HL-60 (cell line): ENCODE measurements at regions not wholly inside any gene's neighbourhood (a gene's known extent, or its start where the extent isn't known, plus 50 kb on each side); places are given as distances from the start of the nearest gene placed in this dataset.

Experiments
- GABPA ChIP-seq: IDR thresholded peaks from 2 replicates; pipeline ENCODE4 v1.6.1; 2012; ENCODE audit warnings: low read depth
- TF ChIP-seq, protein P1 (sequence below): IDR thresholded peaks from one replicate; pipeline ENCODE4 v1.5.1; 2011; ENCODE audit warnings: low read length, control low read depth, inconsistent platforms; ENCODE audit not compliant: insufficient read depth

DNA sequence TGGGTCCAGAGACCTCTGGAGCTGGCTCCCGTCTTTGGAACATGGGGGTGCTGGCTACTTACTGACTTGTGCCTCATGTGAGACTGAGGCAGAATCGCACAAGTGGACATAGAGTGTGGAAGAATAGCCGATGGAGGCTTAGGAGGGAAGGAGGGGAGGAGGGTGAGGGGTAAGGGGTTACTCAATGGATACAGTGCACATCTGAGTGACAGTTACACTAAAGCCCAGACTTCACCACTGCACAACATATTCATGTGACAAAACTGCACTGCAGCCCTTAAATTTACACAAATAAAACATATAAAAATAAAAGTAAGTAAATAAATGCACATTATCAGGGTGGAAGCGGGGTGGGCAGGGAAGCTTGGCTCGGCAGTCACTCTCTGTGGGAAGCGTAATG is 197.7 kb upstream of the RAB4A start:
- TF ChIP-seq, protein P1, sequence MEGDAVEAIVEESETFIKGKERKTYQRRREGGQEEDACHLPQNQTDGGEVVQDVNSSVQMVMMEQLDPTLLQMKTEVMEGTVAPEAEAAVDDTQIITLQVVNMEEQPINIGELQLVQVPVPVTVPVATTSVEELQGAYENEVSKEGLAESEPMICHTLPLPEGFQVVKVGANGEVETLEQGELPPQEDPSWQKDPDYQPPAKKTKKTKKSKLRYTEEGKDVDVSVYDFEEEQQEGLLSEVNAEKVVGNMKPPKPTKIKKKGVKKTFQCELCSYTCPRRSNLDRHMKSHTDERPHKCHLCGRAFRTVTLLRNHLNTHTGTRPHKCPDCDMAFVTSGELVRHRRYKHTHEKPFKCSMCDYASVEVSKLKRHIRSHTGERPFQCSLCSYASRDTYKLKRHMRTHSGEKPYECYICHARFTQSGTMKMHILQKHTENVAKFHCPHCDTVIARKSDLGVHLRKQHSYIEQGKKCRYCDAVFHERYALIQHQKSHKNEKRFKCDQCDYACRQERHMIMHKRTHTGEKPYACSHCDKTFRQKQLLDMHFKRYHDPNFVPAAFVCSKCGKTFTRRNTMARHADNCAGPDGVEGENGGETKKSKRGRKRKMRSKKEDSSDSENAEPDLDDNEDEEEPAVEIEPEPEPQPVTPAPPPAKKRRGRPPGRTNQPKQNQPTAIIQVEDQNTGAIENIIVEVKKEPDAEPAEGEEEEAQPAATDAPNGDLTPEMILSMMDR, result no peak
- TF ChIP-seq GABPA, result no peak
